ENCODE measurements at regions not wholly inside any gene's neighbourhood (a gene's known extent, or its start where the extent isn't known, plus 50 kb on each side); places are given as distances from the start of the nearest gene placed in this dataset.

- Histone ChIP-seq H3K9me3 (replicated peaks; ENCODE audit: control insufficient read depth, insufficient read depth, low read length) (no peaks in the 10 kb centered on the region), H3K4me3 (no peak overlapping the region), H3K79me2 (ENCODE audit: control insufficient read depth, insufficient read depth, low read length) (no peaks in the 10 kb centered on the region), H3K27ac (ENCODE audit: control insufficient read depth, insufficient read depth) (no peak overlapping the region), H3K36me3 (ENCODE audit: control insufficient read depth in 2 of 2, insufficient read depth in 2 of 2, low read length in 1 of 2) (no peaks in the 10 kb centered on the region), H4K20me1 (ENCODE audit: control insufficient read depth, insufficient read depth) (no peaks in the 10 kb centered on the region), H2AFZ (ENCODE audit: control insufficient read depth, low read depth, low read length) (no peak overlapping the region), H3K9ac (ENCODE audit: control insufficient read depth, insufficient read depth, low read length) (no peak overlapping the region), H3K27me3 (replicated peaks in 1 of 2; ENCODE audit: control insufficient read depth in 2 of 2, insufficient read depth in 2 of 2, low read length in 1 of 2) (no peaks in the 10 kb centered on the region), H3K4me1 (ENCODE audit: control insufficient read depth, insufficient read depth, low read length) (no peaks in the 10 kb centered on the region), H3K4me2 (ENCODE audit: control insufficient read depth, insufficient read depth) (no peak overlapping the region)
- FAIRE-seq (no peak), ATAC-seq (no peak), DNase-seq (ENCODE audit: low read depth, low spot score) (no peak)
- RAD21 ChIA-PET (ENCODE audit: unreplicated experiment), result no interaction called here
- TF ChIP-seq MYC (IDR thresholded peaks at IDR 0.05; ENCODE audit: insufficient read depth, insufficient read length, insufficient replicate concordance, low read length, severe bottlenecking), result no peak
- no peak for TF ChIP-seq ESRRA (IDR thresholded peaks at IDR 0.05; ENCODE audit: low read length)
- TF ChIP-seq, protein P1, sequence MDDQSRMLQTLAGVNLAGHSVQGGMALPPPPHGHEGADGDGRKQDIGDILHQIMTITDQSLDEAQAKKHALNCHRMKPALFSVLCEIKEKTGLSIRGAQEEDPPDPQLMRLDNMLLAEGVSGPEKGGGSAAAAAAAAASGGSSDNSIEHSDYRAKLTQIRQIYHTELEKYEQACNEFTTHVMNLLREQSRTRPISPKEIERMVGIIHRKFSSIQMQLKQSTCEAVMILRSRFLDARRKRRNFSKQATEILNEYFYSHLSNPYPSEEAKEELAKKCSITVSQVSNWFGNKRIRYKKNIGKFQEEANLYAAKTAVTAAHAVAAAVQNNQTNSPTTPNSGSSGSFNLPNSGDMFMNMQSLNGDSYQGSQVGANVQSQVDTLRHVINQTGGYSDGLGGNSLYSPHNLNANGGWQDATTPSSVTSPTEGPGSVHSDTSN (IDR thresholded peaks at IDR 0.05; ENCODE audit: insufficient replicate concordance, low read depth, low read length), result no peak
- no peak for TF ChIP-seq ZBED1 (IDR thresholded peaks at IDR 0.05; ENCODE audit: borderline replicate concordance)
- TF ChIP-seq NFXL1 (IDR thresholded peaks at IDR 0.05; ENCODE audit: borderline replicate concordance), result no peak
- TF ChIP-seq SPI1 (IDR thresholded peaks at IDR 0.05; ENCODE audit: borderline replicate concordance, insufficient read depth, low read depth, low read length), result no peak
- TF ChIP-seq BCL11A (IDR thresholded peaks at IDR 0.05; ENCODE audit: low read depth, low read length), result no peak
- no peak for TF ChIP-seq SP1 (IDR thresholded peaks at IDR 0.05; ENCODE audit: low read depth, low read length)
- no peak for TF ChIP-seq FOXM1 (IDR thresholded peaks at IDR 0.05; ENCODE audit: low read depth, low read length)
- no peak for TF ChIP-seq NR2F1 (conservative IDR thresholded peaks at IDR 0.05)
- TF ChIP-seq KDM1A (IDR thresholded peaks at IDR 0.05; ENCODE audit: borderline replicate concordance), result no peak
- no peak for TF ChIP-seq BHLHE40 (IDR thresholded peaks at IDR 0.05; ENCODE audit: borderline replicate concordance in 1 of 2, low read depth in 2 of 2, low read length in 1 of 2)
- TF ChIP-seq TARDBP (IDR thresholded peaks at IDR 0.05; ENCODE audit: borderline replicate concordance), result no peak
- in situ Hi-C loops (cut with MboI) (no loop called here), intact Hi-C loops (cut with micrococcal nuclease; ENCODE audit: unreplicated experiment) (no loop called here)
- no TSS peak for BruUV-seq (replicated peaks)
- POLR2A ChIA-PET, result no interaction called here
- SMC1A ChIA-PET (ENCODE audit: uncharacterized antibody, unreplicated experiment), result interaction anchor here (1.2 kb wide), 1 partner anchor 296 kb away, joined by 5 read pairs; no protein-coding TSS in a partner anchor
- CTCF ChIA-PET, result no interaction called here
- WGBS (ENCODE audit: insufficient coverage, insufficient replicate concordance, low lambda C conversion rate, missing lambda C conversion rate), result 26% methylated on average over 3 of the region's 3 CpGs
These were observed 53.0 kb upstream of the STXBP5L start for GRCh38 chr3:120854908-120855526.

All from GM12878 (cell line).